C4-2B (cell line): ENCODE measurements at regions not wholly inside any gene's neighbourhood (a gene's known extent, or its start where the extent isn't known, plus 50 kb on each side); places are given as distances from the start of the nearest gene placed in this dataset.

Source experiments
- H3K27ac ChIP-seq: fragments of 450-650 bp; 2 replicates; pipeline ENCODE4 v1.5.1; 2017
- ZFX ChIP-seq: fragments of 450-650 bp; IDR thresholded peaks from 2 replicates; pipeline ENCODE4 v1.6.1; 2017
- TF ChIP-seq, protein P1 (sequence below): fragments of 450-650 bp; conservative IDR thresholded peaks from 2 replicates; pipeline ENCODE4 v1.5.1; 2017; ENCODE audit warnings: mild to moderate bottlenecking

DNA sequence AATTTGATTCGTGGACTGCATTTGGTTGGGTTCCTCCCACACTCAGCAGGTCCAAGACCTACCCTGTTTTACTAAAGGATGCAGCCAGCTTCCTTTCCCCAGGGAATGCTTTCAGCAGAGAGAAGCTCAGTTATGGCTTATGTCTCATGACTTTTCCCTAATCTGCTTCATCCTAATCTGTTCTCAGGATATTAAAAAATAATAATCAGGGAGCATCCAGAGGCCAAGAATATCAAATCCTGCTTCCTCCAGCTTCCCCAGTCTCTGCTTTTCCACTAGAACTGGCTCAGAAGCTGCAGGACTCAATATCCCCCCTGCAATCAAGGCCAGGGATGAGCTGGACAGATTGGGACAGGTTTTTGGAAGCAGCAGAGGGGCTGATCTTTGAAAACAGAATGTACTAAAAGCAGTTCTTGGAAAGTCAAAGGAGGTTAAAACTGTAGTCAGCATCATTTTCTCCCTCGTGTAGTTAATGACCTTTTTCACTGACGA, 326.9 kb upstream of the TNP1 start:
- TF ChIP-seq ZFX = no peak
- TF ChIP-seq, protein P1, sequence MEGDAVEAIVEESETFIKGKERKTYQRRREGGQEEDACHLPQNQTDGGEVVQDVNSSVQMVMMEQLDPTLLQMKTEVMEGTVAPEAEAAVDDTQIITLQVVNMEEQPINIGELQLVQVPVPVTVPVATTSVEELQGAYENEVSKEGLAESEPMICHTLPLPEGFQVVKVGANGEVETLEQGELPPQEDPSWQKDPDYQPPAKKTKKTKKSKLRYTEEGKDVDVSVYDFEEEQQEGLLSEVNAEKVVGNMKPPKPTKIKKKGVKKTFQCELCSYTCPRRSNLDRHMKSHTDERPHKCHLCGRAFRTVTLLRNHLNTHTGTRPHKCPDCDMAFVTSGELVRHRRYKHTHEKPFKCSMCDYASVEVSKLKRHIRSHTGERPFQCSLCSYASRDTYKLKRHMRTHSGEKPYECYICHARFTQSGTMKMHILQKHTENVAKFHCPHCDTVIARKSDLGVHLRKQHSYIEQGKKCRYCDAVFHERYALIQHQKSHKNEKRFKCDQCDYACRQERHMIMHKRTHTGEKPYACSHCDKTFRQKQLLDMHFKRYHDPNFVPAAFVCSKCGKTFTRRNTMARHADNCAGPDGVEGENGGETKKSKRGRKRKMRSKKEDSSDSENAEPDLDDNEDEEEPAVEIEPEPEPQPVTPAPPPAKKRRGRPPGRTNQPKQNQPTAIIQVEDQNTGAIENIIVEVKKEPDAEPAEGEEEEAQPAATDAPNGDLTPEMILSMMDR = no peak
- no peak overlapping the region for H3K27ac ChIP-seq

GRCh38 chr2:217186152-217186551, 326.3 kb upstream of the TNP1 start:
- no peak overlapping the region for H3K27ac ChIP-seq
- TF ChIP-seq, protein P1 = no peak
- TF ChIP-seq ZFX = no peak

- H3K27ac ChIP-seq = no peak overlapping the region
- TF ChIP-seq, protein P1 = no peak
- TF ChIP-seq ZFX = no peak
Measured at GRCh38 chr2:217185265-217185995, 325.6 kb upstream of the TNP1 start.

GRCh38 chr2:217184242-217184641, 324.4 kb upstream of the TNP1 start:
- H3K27ac ChIP-seq = no peak overlapping the region
- no peak for TF ChIP-seq ZFX
- TF ChIP-seq, protein P1 = no peak

DNA sequence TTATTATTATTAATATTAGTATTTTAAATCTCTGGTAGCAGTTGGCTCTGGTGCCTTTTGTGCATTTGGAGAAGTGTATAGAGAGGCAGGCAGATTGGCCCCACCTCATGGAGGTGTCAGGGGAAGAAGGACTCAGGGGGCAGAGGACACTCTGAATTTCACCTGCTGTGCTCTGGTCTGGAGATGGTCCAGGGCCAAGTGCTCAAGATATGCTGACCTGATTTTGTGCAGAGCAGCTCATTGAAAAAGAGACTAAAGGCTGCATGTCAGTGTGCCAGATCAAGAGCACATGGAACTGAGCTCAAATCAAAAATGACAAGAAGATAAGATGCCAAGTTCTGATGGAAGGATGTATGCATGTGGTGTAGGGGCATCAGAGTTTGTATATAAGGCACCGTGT, 323.6 kb upstream of the TNP1 start:
- TF ChIP-seq, protein P1 = no peak
- TF ChIP-seq ZFX = no peak
- H3K27ac ChIP-seq = no peak overlapping the region

DNA sequence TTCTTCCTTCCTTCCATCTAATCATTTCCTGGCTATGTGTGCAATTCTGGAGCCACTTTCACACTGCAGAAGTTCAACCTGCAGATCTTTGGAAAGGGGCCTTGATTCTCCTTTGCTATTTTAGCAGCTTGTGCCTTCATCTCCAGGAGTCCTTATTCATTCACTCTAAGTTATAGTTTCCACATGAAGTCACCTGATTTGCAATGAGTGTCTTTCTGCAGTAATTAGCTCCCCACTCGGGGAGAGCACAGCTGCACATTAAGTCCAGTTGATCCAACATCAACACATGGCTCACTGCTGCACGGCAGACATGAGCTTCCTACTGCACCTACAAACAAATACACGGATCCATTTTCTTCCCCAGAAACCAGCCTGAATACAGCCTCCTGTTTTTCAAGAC, 323.1 kb upstream of the TNP1 start:
- TF ChIP-seq, protein P1 = no peak
- no peak for TF ChIP-seq ZFX
- H3K27ac ChIP-seq = no peak overlapping the region

DNA sequence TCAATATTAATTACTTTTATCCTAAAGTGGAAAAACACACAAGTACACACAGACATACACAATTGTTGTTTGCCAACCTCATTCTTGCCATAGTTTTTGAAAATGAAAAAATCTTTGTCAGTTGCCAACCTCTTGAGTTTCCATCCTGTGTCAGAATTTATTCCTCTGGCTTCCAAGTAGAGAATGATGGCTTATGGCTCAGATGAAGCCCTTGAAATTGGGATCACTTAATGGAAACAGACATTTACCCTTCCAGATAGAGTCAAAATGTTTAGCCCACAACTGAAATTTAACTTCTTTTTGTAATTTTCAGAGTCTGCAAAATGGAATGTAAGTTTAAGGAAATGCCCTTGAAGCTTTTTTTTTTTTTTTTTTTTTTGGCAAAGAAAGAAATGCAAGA, 321.6 kb upstream of the TNP1 start:
- no peak overlapping the region for H3K27ac ChIP-seq
- TF ChIP-seq, protein P1 = no peak
- TF ChIP-seq ZFX = no peak
